ENCODE measurements at regions not wholly inside any gene's neighbourhood (a gene's known extent, or its start where the extent isn't known, plus 50 kb on each side); places are given as distances from the start of the nearest gene placed in this dataset.

GRCh38 chr11:86135319-86135714 is 66.4 kb upstream of the PICALM start:
- Mint-ChIP-seq H3K36me3 (no peaks in the 10 kb centered on the region), H3K9me3 (peaks cover 0 to 4% (median 0%) of the 10 kb centered on the region in 7 donors), H3K27ac (no peak overlapping the region), H3K4me1 (peaks cover 14 to 25% (median 22%) of the 10 kb centered on the region in 4 donors), H3K4me3 (no peak overlapping the region), H3K27me3 (no peaks in the 10 kb centered on the region)
- ATAC-seq (ENCODE audit: low read depth in 2 of 2) (no peak), DNase-seq (no peak)
- Histone ChIP-seq H3K4me1 (ENCODE audit: control insufficient read depth, insufficient read depth, low read length, poor library complexity, severe bottlenecking) (peaks cover 20% of the 10 kb centered on the region), H3K4me3 (ENCODE audit: low read depth, low read length) (no peak overlapping the region), H3K36me3 (ENCODE audit: control insufficient read depth, insufficient read depth, low read length) (no peaks in the 10 kb centered on the region), H3K27ac (ENCODE audit: insufficient read depth, low read length, poor library complexity, severe bottlenecking) (no peak overlapping the region), H3K9me3 (ENCODE audit: control insufficient read depth in 2 of 2, low read length in 2 of 2) (no peaks in the 10 kb centered on the region), H3K27me3 (ENCODE audit: control insufficient read depth, insufficient read depth, low read length) (no peaks in the 10 kb centered on the region)

GRCh38 chr11:86134580-86135318 is 65.9 kb upstream of the PICALM start:
- Histone ChIP-seq H3K36me3 (ENCODE audit: control insufficient read depth, insufficient read depth, low read length) (no peaks in the 10 kb centered on the region), H3K4me1 (ENCODE audit: control insufficient read depth, insufficient read depth, low read length, poor library complexity, severe bottlenecking) (peaks cover 18% of the 10 kb centered on the region), H3K27ac (ENCODE audit: insufficient read depth, low read length, poor library complexity, severe bottlenecking) (no peak overlapping the region), H3K27me3 (ENCODE audit: control insufficient read depth, insufficient read depth, low read length) (no peaks in the 10 kb centered on the region), H3K9me3 (ENCODE audit: control insufficient read depth in 2 of 2, low read length in 2 of 2) (no peaks in the 10 kb centered on the region), H3K4me3 (ENCODE audit: low read depth, low read length) (no peak overlapping the region)
- H3K4me3 Mint-ChIP-seq: no peak overlapping the region
- H3K27ac Mint-ChIP-seq: peak overlapping the region in 1 of 3 donors; percentile 7
- peaks cover 10 to 24% (median 19%) of the 10 kb centered on the region in 4 donors for H3K4me1 Mint-ChIP-seq
- H3K9me3 Mint-ChIP-seq: peaks cover 0 to 4% (median 0%) of the 10 kb centered on the region in 7 donors
- ATAC-seq (ENCODE audit: low read depth in 2 of 2) (no peak), DNase-seq (no peak)
- no peaks in the 10 kb centered on the region for H3K36me3 Mint-ChIP-seq
- no peaks in the 10 kb centered on the region for H3K27me3 Mint-ChIP-seq

GRCh38 chr11:86132667-86133249 is 63.9 kb upstream of the PICALM start:
- H3K27me3 Mint-ChIP-seq: no peaks in the 10 kb centered on the region
- H3K27me3 ChIP-seq (ENCODE audit: control insufficient read depth, insufficient read depth, low read length): no peaks in the 10 kb centered on the region
- peaks cover 0 to 12% (median 5%) of the 10 kb centered on the region in 4 donors for H3K4me1 Mint-ChIP-seq
- no peaks in the 10 kb centered on the region for H3K36me3 ChIP-seq (ENCODE audit: control insufficient read depth, insufficient read depth, low read length)
- no peak overlapping the region for H3K4me3 ChIP-seq (ENCODE audit: low read depth, low read length)
- peak overlapping the region in 1 of 4 donors; percentile 66 for H3K4me3 Mint-ChIP-seq
- no peaks in the 10 kb centered on the region for H3K36me3 Mint-ChIP-seq
- peaks cover 0 to 4% (median 0%) of the 10 kb centered on the region in 7 donors for H3K9me3 Mint-ChIP-seq
- H3K27ac Mint-ChIP-seq: peak overlapping the region in 1 of 3 donors; percentile 72
- H3K27ac ChIP-seq (ENCODE audit: insufficient read depth, low read length, poor library complexity, severe bottlenecking): no peak overlapping the region
- H3K4me1 ChIP-seq (ENCODE audit: control insufficient read depth, insufficient read depth, low read length, poor library complexity, severe bottlenecking): no peaks in the 10 kb centered on the region
- H3K9me3 ChIP-seq (ENCODE audit: control insufficient read depth in 2 of 2, low read length in 2 of 2): no peaks in the 10 kb centered on the region
- DNase-seq (no peak), ATAC-seq (ENCODE audit: low read depth in 2 of 2) (no peak)

- ATAC-seq (ENCODE audit: low read depth in 2 of 2): no peak
These were observed 61.1 kb upstream of the PICALM start for GRCh38 chr11:86129740-86130540.

GRCh38 chr11:86128914-86129313 is 60.0 kb upstream of the PICALM start:
- no peaks in the 10 kb centered on the region for H3K27me3 ChIP-seq (ENCODE audit: control insufficient read depth, insufficient read depth, low read length)
- no peaks in the 10 kb centered on the region for H3K36me3 ChIP-seq (ENCODE audit: control insufficient read depth, insufficient read depth, low read length)
- Mint-ChIP-seq H3K36me3 (no peaks in the 10 kb centered on the region), H3K4me3 (no peak overlapping the region), H3K27ac (no peak overlapping the region), H3K27me3 (no peaks in the 10 kb centered on the region), H3K9me3 (no peaks in the 10 kb centered on the region), H3K4me1 (peaks cover 2 to 9% (median 5%) of the 10 kb centered on the region in 4 donors)
- no peaks in the 10 kb centered on the region for H3K4me1 ChIP-seq (ENCODE audit: control insufficient read depth, insufficient read depth, low read length, poor library complexity, severe bottlenecking)
- ATAC-seq (ENCODE audit: low read depth in 2 of 2) (no peak), DNase-seq (no peak)
- H3K4me3 ChIP-seq (ENCODE audit: low read depth, low read length): no peak overlapping the region
- no peaks in the 10 kb centered on the region for H3K9me3 ChIP-seq (ENCODE audit: control insufficient read depth in 2 of 2, low read length in 2 of 2)
- H3K27ac ChIP-seq (ENCODE audit: insufficient read depth, low read length, poor library complexity, severe bottlenecking): no peak overlapping the region

More at GRCh38 chr11:86129740-86130540, 61.1 kb upstream of the PICALM start:
- Mint-ChIP-seq H3K36me3 (no peaks in the 10 kb centered on the region), H3K27me3 (no peaks in the 10 kb centered on the region), H3K4me1 (peaks cover 0 to 8% (median 3%) of the 10 kb centered on the region in 4 donors), H3K9me3 (peaks cover 0 to 2% (median 0%) of the 10 kb centered on the region in 7 donors), H3K4me3 (no peak overlapping the region), H3K27ac (no peak overlapping the region)
- H3K4me3 ChIP-seq (ENCODE audit: low read depth, low read length): no peak overlapping the region
- no peaks in the 10 kb centered on the region for H3K9me3 ChIP-seq (ENCODE audit: control insufficient read depth in 2 of 2, low read length in 2 of 2)
- no peak for DNase-seq
- no peak overlapping the region for H3K27ac ChIP-seq (ENCODE audit: insufficient read depth, low read length, poor library complexity, severe bottlenecking)
- H3K4me1 ChIP-seq (ENCODE audit: control insufficient read depth, insufficient read depth, low read length, poor library complexity, severe bottlenecking): no peaks in the 10 kb centered on the region
- no peaks in the 10 kb centered on the region for H3K36me3 ChIP-seq (ENCODE audit: control insufficient read depth, insufficient read depth, low read length)
- no peaks in the 10 kb centered on the region for H3K27me3 ChIP-seq (ENCODE audit: control insufficient read depth, insufficient read depth, low read length)

GRCh38 chr11:86126862-86127261 is 58.0 kb upstream of the PICALM start:
- Histone ChIP-seq H3K36me3 (ENCODE audit: control insufficient read depth, insufficient read depth, low read length) (no peaks in the 10 kb centered on the region), H3K4me3 (ENCODE audit: low read depth, low read length) (no peak overlapping the region), H3K9me3 (ENCODE audit: control insufficient read depth in 2 of 2, low read length in 2 of 2) (no peaks in the 10 kb centered on the region), H3K27ac (ENCODE audit: insufficient read depth, low read length, poor library complexity, severe bottlenecking) (no peak overlapping the region), H3K4me1 (ENCODE audit: control insufficient read depth, insufficient read depth, low read length, poor library complexity, severe bottlenecking) (no peaks in the 10 kb centered on the region), H3K27me3 (ENCODE audit: control insufficient read depth, insufficient read depth, low read length) (no peaks in the 10 kb centered on the region)
- DNase-seq (no peak), ATAC-seq (ENCODE audit: low read depth in 2 of 2) (no peak)
- Mint-ChIP-seq H3K9me3 (no peaks in the 10 kb centered on the region), H3K4me3 (no peak overlapping the region), H3K4me1 (peaks cover 4 to 9% (median 9%) of the 10 kb centered on the region in 4 donors), H3K36me3 (no peaks in the 10 kb centered on the region), H3K27me3 (no peaks in the 10 kb centered on the region), H3K27ac (no peak overlapping the region)

GRCh38 chr11:86124251-86125233 is 55.7 kb upstream of the PICALM start:
- no peak for ATAC-seq (ENCODE audit: low read depth in 2 of 2)
- H3K4me1 Mint-ChIP-seq: peaks cover 4 to 9% (median 7%) of the 10 kb centered on the region in 4 donors
- no peak overlapping the region for H3K4me3 Mint-ChIP-seq
- no peaks in the 10 kb centered on the region for H3K36me3 ChIP-seq (ENCODE audit: control insufficient read depth, insufficient read depth, low read length)
- peak in 1 of 3 donors; percentile 61 for DNase-seq
- no peak overlapping the region for H3K4me3 ChIP-seq (ENCODE audit: low read depth, low read length)
- H3K27me3 Mint-ChIP-seq: no peaks in the 10 kb centered on the region
- peak overlapping the region in 1 of 3 donors; percentile 67 for H3K27ac Mint-ChIP-seq
- H3K4me1 ChIP-seq (ENCODE audit: control insufficient read depth, insufficient read depth, low read length, poor library complexity, severe bottlenecking): no peaks in the 10 kb centered on the region
- no peaks in the 10 kb centered on the region for H3K36me3 Mint-ChIP-seq
- H3K27me3 ChIP-seq (ENCODE audit: control insufficient read depth, insufficient read depth, low read length): no peaks in the 10 kb centered on the region
- H3K27ac ChIP-seq (ENCODE audit: insufficient read depth, low read length, poor library complexity, severe bottlenecking): no peak overlapping the region
- no peaks in the 10 kb centered on the region for H3K9me3 Mint-ChIP-seq
- H3K9me3 ChIP-seq (ENCODE audit: control insufficient read depth in 2 of 2, low read length in 2 of 2): no peaks in the 10 kb centered on the region

Data from CD4-positive, CD25-positive, alpha-beta regulatory T cell (primary cell).